ENCODE measurements at regions not wholly inside any gene's neighbourhood (a gene's known extent, or its start where the extent isn't known, plus 50 kb on each side); places are given as distances from the start of the nearest gene placed in this dataset.
"Not testable (repeated sequence)": the region's sequence is repeated elsewhere in the genome, so short reads cannot be mapped to it uniquely, and the experiment has no call there.

- POLR2A ChIA-PET = no interaction called here
- DNase-seq (ENCODE audit: low read depth in 1 of 2, low spot score in 1 of 2) (no peak), FAIRE-seq (no peak), ATAC-seq (no peak)
- Histone ChIP-seq H3K4me2 (no peak overlapping the region), H3K4me3 (no peak overlapping the region), H3K4me1 (no peaks in the 10 kb centered on the region), H3K27ac (no peak overlapping the region), H3K9me3 (no peaks in the 10 kb centered on the region)
- TF ChIP-seq POLR2AphosphoS2 (conservative IDR thresholded peaks at IDR 0.05; ENCODE audit: low read length) = no peak
- no peak for TF ChIP-seq HOXA7 (CRISPR knock-in tag; IDR thresholded peaks at IDR 0.05)
- no peak for TF ChIP-seq ZFP36 (IDR thresholded peaks at IDR 0.05; ENCODE audit: borderline replicate concordance, partially characterized antibody)
- no peak for TF ChIP-seq FOXS1 (CRISPR knock-in tag; IDR thresholded peaks at IDR 0.05)
- no peak for TF ChIP-seq BCL3 (IDR thresholded peaks at IDR 0.05)
- TF ChIP-seq HOXB13 (CRISPR knock-in tag; IDR thresholded peaks at IDR 0.05; ENCODE audit: low read depth) = no peak
- no peak for TF ChIP-seq REST (IDR thresholded peaks at IDR 0.05)
- TF ChIP-seq RCOR1 (IDR thresholded peaks at IDR 0.05; ENCODE audit: low read depth, low read length) = no peak
- TF ChIP-seq EP300 (IDR thresholded peaks at IDR 0.05) = no peak
- TF ChIP-seq NFE2L2 (conservative IDR thresholded peaks at IDR 0.05; ENCODE audit: low read length) = no peak
- TF ChIP-seq POLR2A (IDR thresholded peaks at IDR 0.05; ENCODE audit: low read length) = no peak
- no peak for TF ChIP-seq BHLHE40 (IDR thresholded peaks at IDR 0.05; ENCODE audit: low read depth, low read length)
- no peak for TF ChIP-seq CHD4 (IDR thresholded peaks at IDR 0.05; ENCODE audit: borderline replicate concordance)
- no peak for TF ChIP-seq ATOH8 (CRISPR knock-in tag; IDR thresholded peaks at IDR 0.05; ENCODE audit: low read depth)
- no peak for TF ChIP-seq ESRRA (IDR thresholded peaks at IDR 0.05; ENCODE audit: borderline replicate concordance, low read length)
- TF ChIP-seq NR3C1 (IDR thresholded peaks at IDR 0.05) = no peak
- no peak for TF ChIP-seq HES2 (IDR thresholded peaks at IDR 0.05)
- CTCF ChIA-PET = no interaction called here
Measured at GRCh38 chr9:82135106-82135505, 146.5 kb downstream of the SPATA31D1 start.

- FAIRE-seq; DNase-seq (ENCODE audit: low read depth in 1 of 2, low spot score in 1 of 2); CTCF ChIA-PET; H3K9me3 ChIP-seq; H3K27ac ChIP-seq; H3K4me2 ChIP-seq; ATAC-seq; H3K4me1 ChIP-seq; POLR2A ChIA-PET; H3K4me3 ChIP-seq: not testable (repeated sequence)
Measured at GRCh38 chr9:82138081-82138480, 149.5 kb downstream of the SPATA31D1 start.

- TF ChIP-seq TP53 (CRISPR knock-in tag; IDR thresholded peaks at IDR 0.05) = no peak
- TF ChIP-seq POLR2A (IDR thresholded peaks at IDR 0.05; ENCODE audit: low read length) = no peak
- no peak for TF ChIP-seq CHD2 (IDR thresholded peaks at IDR 0.05; ENCODE audit: low read length, partially characterized antibody)
- TF ChIP-seq NFE2L2 (conservative IDR thresholded peaks at IDR 0.05; ENCODE audit: low read length) = no peak
- TF ChIP-seq E2F6 (IDR thresholded peaks at IDR 0.05; ENCODE audit: borderline replicate concordance, low read depth) = no peak
- no peak for TF ChIP-seq CTCF (IDR thresholded peaks at IDR 0.05)
- no peak for TF ChIP-seq MYC (IDR thresholded peaks at IDR 0.05; ENCODE audit: borderline replicate concordance, low read length)
- TF ChIP-seq FOSL2 (IDR thresholded peaks at IDR 0.05) = no peak
- TF ChIP-seq FOSL2 (CRISPR knock-in tag; IDR thresholded peaks at IDR 0.05) = no peak
- no peak for TF ChIP-seq RARB (CRISPR knock-in tag; IDR thresholded peaks at IDR 0.05)
- 75% methylated on average over 7 of the region's 7 CpGs for WGBS (ENCODE audit: missing lambda C conversion rate)
- DNase-seq (ENCODE audit: low read depth in 1 of 2, low spot score in 1 of 2) (no peak), FAIRE-seq (no peak), ATAC-seq (no peak)
- Histone ChIP-seq H3K27ac (no peak overlapping the region), H3K4me2 (no peak overlapping the region), H3K4me1 (no peaks in the 10 kb centered on the region), H3K9me3 (no peaks in the 10 kb centered on the region), H3K4me3 (no peak overlapping the region)
- CTCF ChIA-PET = interaction anchor here (0.6 kb wide), 1 partner anchor 1764 kb away, joined by 3 read pairs; no protein-coding TSS in a partner anchor
- POLR2A ChIA-PET = interaction anchor here (0.7 kb wide), 1 partner anchor 234 kb away, joined by 3 read pairs; no protein-coding TSS in a partner anchor
Measured at GRCh38 chr9:82140471-82140870, 151.9 kb downstream of the SPATA31D1 start.

All from A549 (cell line).